HG03457 (cell line): ENCODE measurements at regions not wholly inside any gene's neighbourhood (a gene's known extent, or its start where the extent isn't known, plus 50 kb on each side); places are given as distances from the start of the nearest gene placed in this dataset.
A peak's percentile ranks its signal among the peaks of the same experiment; 100 is the strongest.

Source experiments
- ATAC-seq: cut with Tn5 transposase; IDR thresholded peaks from one replicate; pipeline ENCODE4 v1.9.1; 2021; ENCODE audit warnings: moderate number of reproducible peaks; ENCODE audit not compliant: unreplicated experiment

DNA sequence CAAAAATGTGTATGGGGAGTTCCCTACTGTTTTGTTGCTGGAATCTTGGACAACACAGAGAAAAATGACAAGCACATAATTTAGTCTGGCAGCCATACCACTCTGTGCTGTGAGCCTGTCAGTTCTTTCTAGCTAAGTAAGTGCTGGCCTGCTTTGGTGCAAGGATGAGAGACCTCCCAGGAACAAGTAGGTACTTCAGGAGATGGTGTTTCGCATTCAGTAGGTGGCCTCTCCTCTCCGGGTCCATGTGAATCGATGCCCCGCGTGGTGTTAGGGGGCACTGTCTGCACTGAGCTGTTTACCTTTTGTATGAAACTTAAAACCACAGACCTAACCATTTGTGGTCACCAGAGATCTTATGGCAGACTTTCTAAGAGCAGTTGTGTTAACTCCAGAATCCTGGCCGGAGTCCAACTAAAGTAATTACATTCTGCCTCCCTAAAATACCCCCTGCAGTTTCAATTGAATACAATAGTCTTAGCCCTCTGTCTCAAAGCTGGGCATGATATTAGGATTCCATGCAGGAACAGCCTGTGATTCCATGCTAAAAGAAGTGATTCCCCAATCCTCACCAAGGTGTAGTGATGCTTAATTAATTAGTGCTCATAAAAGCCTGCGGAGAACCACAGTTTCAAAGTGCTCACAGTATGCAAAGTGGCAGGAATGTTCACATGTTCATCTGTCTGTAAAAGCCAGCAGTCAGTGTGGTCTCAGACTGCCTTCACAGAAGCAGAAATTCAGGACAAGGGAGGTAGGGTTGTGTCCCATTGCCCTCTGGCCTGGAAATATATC, 64.2 kb downstream of the LLPH start:
- ATAC-seq: peak; percentile 72

DNA sequence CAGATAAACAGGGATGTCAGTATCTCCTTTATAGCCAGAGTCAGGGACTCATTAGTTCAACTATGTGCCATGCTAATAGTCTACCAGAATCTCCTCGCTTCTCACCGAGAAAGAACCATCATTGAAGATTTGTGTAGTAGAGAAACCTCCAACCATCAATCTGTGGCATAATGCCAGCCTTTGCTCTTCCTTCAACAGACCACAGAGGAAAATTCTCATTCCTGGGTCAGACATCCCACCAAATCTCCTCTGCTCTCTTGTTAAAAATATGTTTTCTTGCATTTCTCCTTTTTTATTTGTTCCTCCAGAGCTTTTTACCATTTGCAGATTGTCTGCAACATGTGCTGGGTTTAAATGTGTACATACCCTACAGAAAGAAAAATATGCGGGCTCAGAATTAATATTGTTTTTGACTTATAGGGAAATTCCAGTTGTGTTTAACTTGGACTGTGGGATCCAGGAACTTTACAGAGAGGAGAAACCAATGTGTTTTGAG, 64.9 kb downstream of the LLPH start:
- ATAC-seq: no peak

- ATAC-seq: no peak
These were observed 65.4 kb downstream of the LLPH start for GRCh38 chr12:66065150-66065549.

- ATAC-seq: no peak
These were observed 66.6 kb downstream of the LLPH start for GRCh38 chr12:66063916-66064315.

- no peak for ATAC-seq
These were observed 68.3 kb downstream of the LLPH start for GRCh38 chr12:66062290-66062625.

DNA sequence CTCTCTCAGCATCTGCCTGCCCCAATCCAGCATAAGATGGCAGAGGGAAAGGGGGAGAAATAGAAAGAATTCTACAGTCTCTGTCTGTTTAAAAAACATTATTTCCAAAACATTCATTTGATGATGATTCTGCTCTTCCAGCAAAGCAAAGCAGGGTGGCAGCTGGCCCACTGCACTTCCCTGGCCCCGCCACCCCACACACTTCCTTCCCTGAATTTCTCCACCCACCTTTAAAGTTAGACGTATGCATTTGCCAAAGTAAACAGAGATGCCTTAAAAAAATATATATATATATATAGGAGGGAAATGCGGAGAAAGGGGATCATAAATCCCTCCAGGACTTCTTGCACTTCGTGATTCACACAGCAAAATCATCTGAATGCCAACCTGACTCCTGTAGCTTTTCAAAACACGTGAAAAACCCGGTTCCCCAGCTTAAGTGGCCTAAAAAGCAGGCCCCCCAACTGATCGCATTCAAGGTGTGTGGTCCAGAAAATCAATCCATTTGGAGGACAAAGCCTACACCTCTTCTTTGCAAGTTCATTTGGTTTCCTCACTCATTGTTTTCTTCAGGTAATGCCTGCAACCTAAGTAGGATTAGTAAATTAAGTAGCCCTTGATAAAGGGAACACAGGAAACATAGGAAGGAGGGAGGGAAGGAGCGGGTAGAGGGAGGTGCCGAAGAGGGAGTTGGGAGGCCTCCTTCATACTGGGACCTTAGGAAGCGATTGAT, 68.8 kb downstream of the LLPH start:
- no peak for ATAC-seq

GRCh38 chr12:66061076-66061475, 69.5 kb downstream of the LLPH start:
- ATAC-seq: no peak

DNA sequence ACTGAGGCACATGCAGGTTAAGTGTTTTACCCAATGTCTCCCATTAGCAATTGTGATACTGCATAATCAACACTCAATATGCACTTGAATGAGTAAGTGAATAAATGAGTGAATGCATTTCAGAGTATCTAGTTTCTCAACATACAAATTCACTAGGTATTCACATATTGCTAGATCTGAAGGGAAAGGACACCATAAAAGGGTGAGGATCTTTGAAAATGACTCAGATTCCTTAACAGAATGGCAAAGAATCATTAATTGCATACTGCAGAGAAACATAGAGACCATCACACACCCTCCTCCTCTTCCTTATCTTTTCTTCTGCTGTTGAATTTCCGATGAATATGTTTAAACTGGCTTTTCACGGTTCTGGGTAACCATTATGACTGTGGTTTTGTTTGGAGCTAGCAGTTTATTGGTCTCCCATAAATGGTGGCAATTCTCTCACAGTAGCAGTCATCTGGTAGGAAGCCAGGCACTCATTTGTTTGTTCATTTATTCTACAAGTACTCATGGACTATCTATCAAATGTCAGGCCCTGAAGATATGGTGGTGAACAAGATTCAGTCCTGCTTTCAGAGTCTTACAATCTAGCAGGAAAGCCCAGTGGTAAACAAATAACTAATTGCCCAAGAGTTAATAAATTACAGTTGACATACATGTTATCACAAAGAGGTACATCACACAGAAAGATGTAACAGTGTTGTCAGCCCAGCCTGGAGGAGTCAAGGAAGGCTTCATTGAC, 70.2 kb downstream of the LLPH start:
- no peak for ATAC-seq

DNA sequence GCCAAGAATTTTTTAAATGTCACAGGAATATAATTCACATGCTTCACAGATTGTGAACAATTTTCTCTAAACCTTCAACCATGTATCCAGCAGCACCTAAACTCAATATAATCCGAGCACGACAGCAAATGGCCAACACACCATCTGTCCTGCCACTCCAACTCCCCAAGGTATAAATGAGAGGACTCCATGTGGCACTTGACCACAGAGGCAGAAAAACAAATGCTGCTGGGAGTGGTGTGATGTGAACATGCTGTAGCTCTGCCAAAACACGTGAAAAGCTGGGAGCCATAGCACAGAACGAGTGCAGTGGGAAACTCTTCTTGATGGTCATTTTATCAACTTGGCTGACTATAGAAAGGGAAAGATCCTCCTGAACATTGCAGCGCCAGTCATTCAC, 70.9 kb downstream of the LLPH start:
- ATAC-seq: no peak

GRCh38 chr12:66058554-66058953, 72.0 kb downstream of the LLPH start:
- ATAC-seq: no peak

GRCh38 chr12:66055837-66056319, 74.7 kb downstream of the LLPH start:
- ATAC-seq: peak; percentile 77

GRCh38 chr12:66052988-66053615, 77.4 kb downstream of the LLPH start:
- ATAC-seq: no peak

- ATAC-seq: no peak
These were observed 79.2 kb downstream of the LLPH start for GRCh38 chr12:66051361-66051760.

GRCh38 chr12:66050610-66051009, 79.9 kb downstream of the LLPH start:
- peak; percentile 56 for ATAC-seq

DNA sequence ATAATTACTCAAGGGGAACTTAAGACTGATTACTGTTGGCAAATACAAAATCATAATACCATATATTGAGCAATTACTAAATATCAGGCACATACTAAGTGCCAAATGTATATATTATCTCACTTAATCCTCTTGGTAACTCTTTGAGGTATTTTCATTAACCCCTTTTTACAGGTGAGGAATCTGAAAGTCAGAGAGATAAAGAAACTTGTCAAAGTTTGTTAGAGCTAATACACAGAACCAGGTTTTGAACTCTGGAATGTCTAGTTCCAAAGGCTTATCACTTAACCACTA, 80.3 kb downstream of the LLPH start:
- no peak for ATAC-seq

GRCh38 chr12:66049538-66050282, 80.8 kb downstream of the LLPH start:
- no peak for ATAC-seq

DNA sequence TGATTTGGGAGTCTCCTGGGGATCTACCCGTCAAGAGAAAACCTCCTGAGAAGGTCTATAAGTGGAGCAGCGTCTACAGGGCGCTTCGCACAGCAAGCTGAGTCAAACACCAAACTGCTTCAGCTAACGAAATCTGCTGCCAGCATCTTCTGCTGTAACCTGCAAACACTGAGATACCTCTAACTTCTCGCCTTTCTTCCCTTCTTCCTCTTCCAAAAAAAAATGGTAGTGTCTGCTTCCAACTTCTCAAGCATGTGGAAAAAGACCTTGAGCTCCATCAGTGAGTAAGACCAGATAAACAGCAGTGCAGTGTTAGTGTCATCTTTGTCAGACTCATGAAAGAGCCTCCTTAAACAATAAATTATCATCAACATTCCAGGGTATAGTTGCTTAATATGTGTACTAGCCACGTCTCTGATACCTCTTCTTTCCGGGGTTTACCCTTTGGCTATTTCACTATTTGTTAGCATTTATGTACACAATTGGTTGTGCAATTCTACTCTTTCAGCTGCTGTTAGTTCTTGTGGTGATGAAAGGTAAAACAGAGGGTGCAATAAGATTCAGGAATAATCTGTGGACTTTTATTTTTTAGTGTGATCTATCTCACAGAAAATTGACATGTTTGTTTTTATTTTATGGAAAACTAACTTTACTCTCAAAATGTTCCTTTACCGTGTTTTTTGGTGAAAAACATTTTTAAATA, 81.6 kb downstream of the LLPH start:
- ATAC-seq: no peak

DNA sequence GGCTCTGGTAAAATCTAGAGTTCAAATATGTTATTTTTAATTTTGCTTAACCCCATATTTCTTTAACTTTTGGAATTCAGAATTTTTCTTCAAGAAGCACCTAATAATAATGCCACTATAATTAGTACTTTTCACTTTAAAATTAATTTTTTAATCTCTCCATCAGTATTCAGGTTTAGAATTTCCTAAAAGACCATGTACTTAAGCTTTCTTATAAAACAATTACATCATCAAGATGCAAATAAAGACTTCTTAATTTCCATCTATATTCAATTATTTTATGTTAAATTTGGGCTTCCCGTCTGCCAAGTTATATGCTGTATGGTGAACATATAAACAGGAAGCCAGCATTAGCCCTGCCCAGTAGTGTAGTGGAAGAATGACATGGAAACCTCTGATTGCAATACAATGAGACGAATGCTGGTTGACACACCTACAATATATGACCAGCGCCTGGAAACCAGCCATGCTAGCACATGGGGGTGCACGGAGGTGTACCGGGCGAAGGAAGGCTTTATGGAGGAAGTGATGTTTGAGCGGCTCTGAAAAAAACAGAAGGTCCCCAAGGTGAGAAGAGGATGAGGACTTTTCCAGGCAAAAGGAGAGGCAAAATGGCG, 82.2 kb downstream of the LLPH start:
- no peak for ATAC-seq

DNA sequence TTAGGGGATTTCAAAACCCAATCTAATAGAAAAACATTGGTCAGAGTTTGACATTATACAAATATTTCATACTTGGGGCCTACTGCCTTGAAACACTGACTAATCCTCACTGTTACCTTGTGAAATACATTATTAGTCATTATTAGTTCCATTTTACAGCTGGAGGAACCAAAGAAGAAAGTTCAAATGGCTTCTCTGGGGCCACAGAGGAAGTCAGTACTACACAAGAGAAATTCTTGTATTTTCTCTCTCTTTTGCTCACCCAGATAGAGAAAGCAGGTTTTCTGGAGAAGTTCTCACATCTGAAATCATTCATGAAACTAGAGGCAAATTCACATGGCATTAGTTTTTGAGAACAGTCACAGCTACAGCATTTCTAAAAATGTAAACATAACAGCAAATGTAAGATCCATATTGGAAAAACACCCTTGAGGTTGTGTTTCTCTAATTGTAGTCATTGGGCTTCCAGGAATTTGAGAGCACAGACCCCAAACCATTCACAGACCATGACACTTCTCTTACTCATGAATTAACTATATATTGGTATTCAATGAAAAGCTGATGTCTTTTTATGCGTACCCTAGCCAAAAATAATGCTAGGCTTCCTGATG, 83.0 kb downstream of the LLPH start:
- peak; percentile 79 for ATAC-seq
